ENCODE measurements at regions not wholly inside any gene's neighbourhood (a gene's known extent, or its start where the extent isn't known, plus 50 kb on each side); places are given as distances from the start of the nearest gene placed in this dataset.

GRCh38 chr5:39714036-39714698 lies 289.4 kb upstream of the DAB2 start:
- peak; percentile 84 for DNase-seq (ENCODE audit: low read depth)
- no peak overlapping the region for H3K4me3 ChIP-seq (ENCODE audit: low read depth, low read length)
- TF ChIP-seq CTCF (IDR thresholded peaks at IDR 0.05; ENCODE audit: insufficient read depth, low read length) = peak; percentile 77

DNA sequence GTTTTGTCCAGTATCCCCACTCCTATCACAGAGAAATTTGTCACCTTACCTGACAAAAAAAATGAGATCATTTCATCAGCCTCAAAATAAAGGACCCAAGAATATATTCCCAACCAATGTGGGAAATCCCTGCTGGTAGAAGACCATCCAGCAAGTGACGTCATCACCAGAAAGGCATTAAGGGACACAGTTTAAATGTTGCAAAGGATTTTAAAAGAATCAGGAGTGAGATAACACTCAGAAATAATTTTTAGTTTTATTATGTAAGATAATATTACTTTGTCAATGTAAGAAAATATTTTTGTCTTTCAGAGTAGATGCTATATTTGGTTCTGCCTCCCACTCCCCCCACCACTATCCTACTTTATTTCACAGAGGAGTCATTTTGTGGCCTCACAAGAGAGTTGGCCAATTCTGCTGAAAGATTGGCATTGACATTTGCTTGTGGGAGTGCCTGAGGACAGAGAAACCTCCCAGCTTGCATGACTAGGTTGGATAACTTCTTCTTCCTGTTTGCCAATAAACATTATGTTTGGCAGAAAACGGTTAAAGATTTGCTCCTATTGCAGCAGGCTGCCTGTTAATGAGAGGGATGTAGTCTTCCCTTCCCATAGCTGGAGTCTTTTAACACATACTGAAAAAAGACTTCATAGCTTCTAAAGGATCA lies 288.6 kb upstream of the DAB2 start:
- peak; percentile 65 for DNase-seq (ENCODE audit: low read depth)
- TF ChIP-seq CTCF (IDR thresholded peaks at IDR 0.05; ENCODE audit: insufficient read depth, low read length) = no peak
- no peak overlapping the region for H3K4me3 ChIP-seq (ENCODE audit: low read depth, low read length)

DNA sequence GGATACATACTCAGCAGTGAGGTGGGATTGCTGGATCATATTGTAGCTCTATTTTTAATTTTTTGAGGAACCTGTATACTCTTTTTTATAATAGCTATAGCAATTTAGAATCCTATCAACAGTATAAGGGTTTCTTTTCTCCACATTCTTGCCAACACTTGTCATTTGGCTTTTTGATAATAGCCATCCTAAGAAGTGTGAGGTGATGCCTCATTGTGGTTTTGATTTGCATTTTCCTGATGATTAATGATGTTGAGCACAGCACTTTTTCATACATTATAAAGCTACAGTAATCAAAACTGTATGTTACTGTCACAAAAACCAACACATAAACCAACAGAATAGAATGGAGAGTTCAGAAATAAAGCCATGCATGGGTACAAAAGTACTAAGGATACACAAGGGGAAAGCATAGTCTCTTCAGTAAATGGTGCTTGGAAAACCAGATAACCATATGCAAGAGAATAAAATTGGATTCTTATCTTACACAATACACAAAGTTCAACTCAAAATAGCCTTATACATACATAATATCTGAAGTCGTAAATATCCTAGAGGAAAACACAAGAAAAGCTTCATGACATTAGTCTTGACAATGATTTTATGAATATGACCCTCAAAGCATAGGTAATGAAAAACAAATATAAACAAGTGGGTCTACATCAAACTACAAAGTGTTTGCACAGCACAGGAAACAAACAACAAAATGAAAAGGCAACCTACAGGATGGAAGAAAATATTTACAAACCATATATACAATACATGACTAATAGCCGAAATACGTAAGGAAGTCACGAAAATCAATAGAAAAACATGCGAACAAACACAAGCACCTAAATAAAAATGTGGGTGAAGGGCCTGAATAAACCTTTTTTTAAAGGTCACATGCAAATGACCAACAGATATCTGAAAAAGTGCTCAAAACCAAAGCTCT lies 287.8 kb upstream of the DAB2 start:
- no peak for TF ChIP-seq CTCF (IDR thresholded peaks at IDR 0.05; ENCODE audit: insufficient read depth, low read length)
- H3K4me3 ChIP-seq (ENCODE audit: low read depth, low read length) = no peak overlapping the region
- no peak for DNase-seq (ENCODE audit: low read depth)

DNA sequence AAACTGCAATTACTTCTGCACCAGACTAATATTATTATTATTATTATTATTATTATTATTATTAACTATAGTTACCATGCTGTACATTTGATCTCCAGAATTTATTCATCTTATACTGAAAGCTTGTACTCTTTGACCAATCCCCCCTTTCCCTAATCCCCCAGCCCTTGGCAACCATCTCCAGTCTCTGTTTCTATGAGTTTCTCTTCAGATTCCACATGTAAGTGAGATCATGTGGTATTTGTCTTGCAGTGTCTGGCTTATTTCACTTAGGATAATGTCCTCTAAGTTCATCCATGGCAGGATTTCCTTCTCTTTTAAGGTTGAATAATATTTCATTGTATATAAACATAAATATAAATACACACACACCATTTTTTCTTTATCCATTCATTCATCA lies 287.0 kb upstream of the DAB2 start:
- no peak overlapping the region for H3K4me3 ChIP-seq (ENCODE audit: low read depth, low read length)
- DNase-seq (ENCODE audit: low read depth) = no peak
- TF ChIP-seq CTCF (IDR thresholded peaks at IDR 0.05; ENCODE audit: insufficient read depth, low read length) = no peak

DNA sequence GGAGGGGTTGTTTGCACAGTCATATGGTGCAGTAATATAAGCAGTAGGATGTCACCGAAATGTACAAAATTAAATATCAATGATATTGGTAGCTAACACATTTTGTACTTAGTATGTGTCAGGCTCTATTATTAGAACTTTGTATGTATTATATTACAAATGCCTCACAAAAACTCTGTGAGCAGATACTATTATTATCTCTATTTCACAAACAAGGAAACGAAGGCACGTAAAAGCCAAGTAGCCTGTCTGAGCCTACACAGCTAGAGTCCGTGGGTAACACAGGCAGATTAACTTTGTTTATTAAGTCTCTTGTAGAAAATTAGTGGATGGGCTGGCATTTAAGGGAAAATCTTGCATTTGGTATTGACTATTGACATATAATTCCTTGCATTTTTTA lies 284.3 kb upstream of the DAB2 start:
- no peak for TF ChIP-seq CTCF (IDR thresholded peaks at IDR 0.05; ENCODE audit: insufficient read depth, low read length)
- DNase-seq (ENCODE audit: low read depth) = no peak
- H3K4me3 ChIP-seq (ENCODE audit: low read depth, low read length) = no peak overlapping the region

DNA sequence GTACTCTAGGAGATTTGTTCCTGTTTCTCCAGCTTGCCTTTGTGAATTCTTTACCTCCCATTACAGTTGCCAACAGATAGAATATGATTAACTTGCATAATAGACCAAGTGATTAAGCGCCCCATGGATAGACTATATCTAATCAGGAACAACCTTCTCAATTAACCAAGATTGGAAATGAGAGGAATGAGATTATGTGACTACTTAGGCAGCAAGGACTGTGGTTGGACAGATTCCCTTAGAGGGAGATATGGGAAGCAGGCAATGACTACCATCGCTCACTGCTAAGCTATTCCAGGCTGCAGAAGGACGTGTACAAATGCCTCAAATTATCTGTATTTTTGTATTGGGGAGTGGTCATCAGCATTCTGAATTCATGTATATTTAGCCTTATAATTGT lies 278.1 kb upstream of the DAB2 start:
- H3K4me3 ChIP-seq (ENCODE audit: low read depth, low read length) = no peak overlapping the region
- TF ChIP-seq CTCF (IDR thresholded peaks at IDR 0.05; ENCODE audit: insufficient read depth, low read length) = no peak
- DNase-seq (ENCODE audit: low read depth) = peak; percentile 24

Data from fibroblast of the aortic adventitia (primary cell).